ENCODE measurements at regions not wholly inside any gene's neighbourhood (a gene's known extent, or its start where the extent isn't known, plus 50 kb on each side); places are given as distances from the start of the nearest gene placed in this dataset.
A peak's percentile ranks its signal among the peaks of the same experiment; 100 is the strongest.
"Not testable (repeated sequence)": the region's sequence is repeated elsewhere in the genome, so short reads cannot be mapped to it uniquely, and the experiment has no call there.

GRCh38 chr11:13614918-13615317 lies 53.5 kb upstream of the FAR1 start:
- H3K9me3 ChIP-seq (ENCODE audit: low read depth); DNase-seq (ENCODE audit: low read depth in 1 of 2, low spot score in 1 of 2); H3K36me3 ChIP-seq; H3K4me1 ChIP-seq (ENCODE audit: low read depth); H3K4me3 ChIP-seq; H3K27ac ChIP-seq: not testable (repeated sequence)
- H3K27me3 ChIP-seq, result peaks cover 19% of the 10 kb centered on the region

GRCh38 chr11:13608656-13609055 lies 59.8 kb upstream of the FAR1 start:
- DNase-seq (ENCODE audit: low read depth in 1 of 2, low spot score in 1 of 2), result no peak
- no peak for TF ChIP-seq CTCF (IDR thresholded peaks at IDR 0.05; ENCODE audit: low read depth, low read length)

GRCh38 chr11:13606701-13607100 lies 61.8 kb upstream of the FAR1 start:
- H3K27ac ChIP-seq, result peak overlapping the region; percentile 54
- peaks cover 48% of the 10 kb centered on the region for H3K27me3 ChIP-seq
- H3K4me1 ChIP-seq (ENCODE audit: low read depth), result peaks cover 22% of the 10 kb centered on the region
- no peaks in the 10 kb centered on the region for H3K9me3 ChIP-seq (ENCODE audit: low read depth)
- H3K36me3 ChIP-seq, result no peaks in the 10 kb centered on the region
- TF ChIP-seq CTCF (IDR thresholded peaks at IDR 0.05; ENCODE audit: low read depth, low read length), result no peak
- peak in 1 of 2 donors; percentile 62 for DNase-seq (ENCODE audit: low read depth in 1 of 2, low spot score in 1 of 2)
- no peak overlapping the region for H3K4me3 ChIP-seq

More at GRCh38 chr11:13608656-13609055, 59.8 kb upstream of the FAR1 start:
- H3K27ac ChIP-seq, result no peak overlapping the region
- peaks cover 34% of the 10 kb centered on the region for H3K27me3 ChIP-seq
- H3K9me3 ChIP-seq (ENCODE audit: low read depth), result no peaks in the 10 kb centered on the region
- no peak overlapping the region for H3K4me3 ChIP-seq
- peaks cover 22% of the 10 kb centered on the region for H3K4me1 ChIP-seq (ENCODE audit: low read depth)
- H3K36me3 ChIP-seq, result no peaks in the 10 kb centered on the region

GRCh38 chr11:13603661-13604060 lies 64.8 kb upstream of the FAR1 start:
- H3K4me3 ChIP-seq, result no peak overlapping the region

GRCh38 chr11:13602844-13603243 lies 65.6 kb upstream of the FAR1 start:
- H3K9me3 ChIP-seq (ENCODE audit: low read depth), result no peaks in the 10 kb centered on the region

More at GRCh38 chr11:13603661-13604060, 64.8 kb upstream of the FAR1 start:
- H3K36me3 ChIP-seq, result no peaks in the 10 kb centered on the region
- H3K27ac ChIP-seq, result no peak overlapping the region
- peaks cover 42% of the 10 kb centered on the region for H3K27me3 ChIP-seq
- no peak for DNase-seq (ENCODE audit: low read depth in 1 of 2, low spot score in 1 of 2)
- H3K9me3 ChIP-seq (ENCODE audit: low read depth), result no peaks in the 10 kb centered on the region
- no peak for TF ChIP-seq CTCF (IDR thresholded peaks at IDR 0.05; ENCODE audit: low read depth, low read length)
- peaks cover 22% of the 10 kb centered on the region for H3K4me1 ChIP-seq (ENCODE audit: low read depth)

More at GRCh38 chr11:13602844-13603243, 65.6 kb upstream of the FAR1 start:
- no peaks in the 10 kb centered on the region for H3K36me3 ChIP-seq
- no peak overlapping the region for H3K4me3 ChIP-seq
- no peak for DNase-seq (ENCODE audit: low read depth in 1 of 2, low spot score in 1 of 2)
- H3K27me3 ChIP-seq, result peaks cover 47% of the 10 kb centered on the region
- peaks cover 20% of the 10 kb centered on the region for H3K4me1 ChIP-seq (ENCODE audit: low read depth)
- H3K27ac ChIP-seq, result no peak overlapping the region
- no peak for TF ChIP-seq CTCF (IDR thresholded peaks at IDR 0.05; ENCODE audit: low read depth, low read length)
